HL-60 (cell line): ENCODE measurements at regions not wholly inside any gene's neighbourhood (a gene's known extent, or its start where the extent isn't known, plus 50 kb on each side); places are given as distances from the start of the nearest gene placed in this dataset.

Experiments used
- DNase-seq, 2 experiments: peaks; one replicate each; pipeline ENCODE4 v3.0.0-alpha.2; 2010 to 2020; ENCODE audit warnings: low read depth in 1 of 2, low spot score in 1 of 2
- H3K27ac ChIP-seq: fragments of 250-450 bp; sonication (Bioruptor Pico); replicated peaks from 2 replicates; pipeline ENCODE4 v1.5.1; 2020; ENCODE audit warnings: mild to moderate bottlenecking, moderate library complexity
- H3K27me3 ChIP-seq: fragments of 250-450 bp; sonication (Bioruptor Pico); 2 replicates; pipeline ENCODE4 v1.5.1; 2021; ENCODE audit warnings: mild to moderate bottlenecking, moderate library complexity; ENCODE audit not compliant: insufficient read depth, poor library complexity, severe bottlenecking
- H3K4me3 ChIP-seq: replicated peaks from 2 replicates; pipeline ENCODE4 v1.5.1; 2011; ENCODE audit warnings: mild to moderate bottlenecking, control low read depth, low read length; ENCODE audit not compliant: insufficient read depth
- CTCF ChIP-seq: IDR thresholded peaks from one replicate; pipeline ENCODE4 v1.5.1; 2011; ENCODE audit warnings: low read length, control low read depth, inconsistent platforms; ENCODE audit not compliant: insufficient read depth
- GABPA ChIP-seq: IDR thresholded peaks from 2 replicates; pipeline ENCODE4 v1.6.1; 2012; ENCODE audit warnings: low read depth
- POLR2AphosphoS5 ChIP-seq: IDR thresholded peaks from 2 replicates; pipeline ENCODE4 v1.6.1; 2012; ENCODE audit warnings: low read depth
- REST ChIP-seq: IDR thresholded peaks from 2 replicates; pipeline ENCODE4 v1.6.1; 2012; ENCODE audit warnings: low read depth; ENCODE audit not compliant: insufficient replicate concordance
- SPI1 ChIP-seq: IDR thresholded peaks from 2 replicates; pipeline ENCODE4 v1.6.1; 2012; ENCODE audit warnings: low read depth, mild to moderate bottlenecking, borderline replicate concordance

DNA sequence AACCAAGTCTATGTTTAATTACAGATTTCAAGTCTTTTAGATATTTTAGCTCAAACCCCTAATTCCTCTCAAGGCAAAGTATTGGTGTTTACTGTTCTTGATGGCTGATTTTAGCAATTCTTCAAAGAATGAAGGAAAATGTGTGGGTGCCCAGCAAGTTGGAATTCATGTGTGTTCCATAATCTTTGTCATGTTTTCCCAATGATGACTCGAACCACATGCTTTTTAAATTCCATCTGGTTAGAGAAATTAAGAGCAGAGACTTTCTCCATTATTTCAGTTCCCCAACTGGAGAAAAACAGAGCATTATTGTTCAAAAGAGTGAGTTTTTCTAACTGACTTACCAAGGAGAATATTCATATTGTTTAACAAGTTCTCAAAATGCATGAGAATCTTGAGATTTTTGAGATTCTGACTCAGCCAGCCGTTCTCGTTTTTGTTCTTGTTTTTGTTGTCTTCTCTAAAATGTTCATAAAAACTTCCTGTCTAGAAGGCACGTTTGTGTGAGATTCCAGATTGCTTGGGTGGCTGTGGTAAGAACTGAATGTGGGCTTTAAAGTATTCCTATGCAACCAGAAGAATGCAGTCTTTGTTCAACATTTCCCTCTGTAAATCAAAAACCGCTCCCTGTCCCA is 404.7 kb downstream of the IRS2 start:
- TF ChIP-seq CTCF (no peak), GABPA (no peak), REST (no peak), POLR2AphosphoS5 (no peak), SPI1 (no peak)
- no peak overlapping the region for H3K4me3 ChIP-seq
- DNase-seq: no peak
- H3K27ac ChIP-seq: no peak overlapping the region
- H3K27me3 ChIP-seq: no peaks in the 10 kb centered on the region

DNA sequence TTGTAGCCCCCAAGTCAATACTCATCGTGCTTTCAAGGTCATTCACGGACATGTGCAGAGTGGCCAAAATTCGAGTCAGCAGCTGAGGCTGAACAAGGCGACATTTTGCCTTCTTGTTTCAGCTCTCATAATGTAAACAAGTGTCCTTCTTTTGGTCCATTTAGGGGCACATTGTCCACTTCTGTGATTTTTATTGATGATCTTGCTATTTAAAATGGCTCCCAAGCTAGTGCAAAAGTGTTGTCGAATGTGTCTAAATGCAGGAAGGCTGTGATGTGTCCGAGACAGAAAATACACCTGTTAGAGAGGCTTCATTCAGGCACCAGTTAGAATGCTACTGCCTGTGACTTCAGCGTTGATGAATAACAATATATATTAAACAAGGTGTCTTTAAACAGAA is 405.9 kb downstream of the IRS2 start:
- no peak for TF ChIP-seq GABPA
- no peak for TF ChIP-seq CTCF
- no peak for TF ChIP-seq SPI1
- TF ChIP-seq REST: no peak
- TF ChIP-seq POLR2AphosphoS5: no peak
- DNase-seq: no peak
- Histone ChIP-seq H3K27me3 (no peaks in the 10 kb centered on the region), H3K4me3 (no peak overlapping the region), H3K27ac (no peak overlapping the region)

DNA sequence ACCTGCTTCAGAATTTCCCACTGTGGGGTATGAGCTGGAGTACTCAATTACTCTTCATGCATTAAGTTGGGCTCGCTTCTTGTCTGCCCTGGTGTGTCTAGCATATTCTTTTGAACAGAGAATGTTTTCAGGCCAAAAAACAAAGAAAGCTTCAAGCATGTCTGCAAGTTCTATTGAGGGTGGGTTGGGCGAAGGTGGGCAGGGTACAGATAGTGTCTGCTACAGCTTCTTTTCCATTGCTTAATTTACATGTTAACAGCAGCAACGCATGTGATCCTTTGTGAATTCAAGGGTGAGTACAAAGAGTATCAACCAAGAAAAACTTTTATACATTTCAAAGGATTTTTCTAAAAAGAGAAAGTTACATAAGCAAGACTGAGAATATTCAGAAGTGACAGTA is 406.5 kb downstream of the IRS2 start:
- Histone ChIP-seq H3K4me3 (no peak overlapping the region), H3K27ac (no peak overlapping the region), H3K27me3 (no peaks in the 10 kb centered on the region)
- TF ChIP-seq CTCF: no peak
- DNase-seq: no peak

DNA sequence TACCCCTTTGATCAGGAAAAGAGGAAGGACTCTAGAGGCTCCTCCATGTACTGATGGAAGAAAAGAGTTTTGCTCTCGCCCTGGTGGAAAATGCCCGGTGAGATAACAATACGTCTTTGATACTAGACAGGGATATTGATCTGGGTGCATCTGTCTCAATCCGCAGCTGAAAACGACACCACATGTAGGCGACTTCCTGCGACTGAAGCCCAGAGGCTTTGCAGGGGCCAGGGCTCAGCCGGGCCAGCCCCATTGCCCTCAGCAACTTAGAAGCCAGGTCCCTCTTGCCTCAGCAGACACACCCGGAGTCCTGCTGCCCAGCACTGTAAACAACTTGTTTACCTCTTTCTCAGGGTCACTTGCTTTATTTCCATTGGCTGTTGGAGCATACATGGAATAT is 409.4 kb downstream of the IRS2 start:
- TF ChIP-seq POLR2AphosphoS5 (no peak), SPI1 (no peak), GABPA (no peak), REST (no peak), CTCF (no peak)
- no peak overlapping the region for H3K27ac ChIP-seq
- DNase-seq: no peak
- no peaks in the 10 kb centered on the region for H3K27me3 ChIP-seq
- no peak overlapping the region for H3K4me3 ChIP-seq
